ENCODE measurements at regions not wholly inside any gene's neighbourhood (a gene's known extent, or its start where the extent isn't known, plus 50 kb on each side); places are given as distances from the start of the nearest gene placed in this dataset.

GRCh38 chr5:98997000-98997399 is 68.2 kb upstream of the CHD1 start:
- TF ChIP-seq CSDC2 (CRISPR knock-in tag; IDR thresholded peaks at IDR 0.05) (no peak), TCF4 (CRISPR knock-in tag; IDR thresholded peaks at IDR 0.05; ENCODE audit: borderline replicate concordance) (no peak), RARB (CRISPR knock-in tag; IDR thresholded peaks at IDR 0.05) (no peak), ARNTL (CRISPR knock-in tag; IDR thresholded peaks at IDR 0.05; ENCODE audit: borderline replicate concordance, low read depth) (no peak), ZFP3 (CRISPR knock-in tag; IDR thresholded peaks at IDR 0.05) (no peak), ZFP30 (CRISPR knock-in tag; IDR thresholded peaks at IDR 0.05) (no peak), ISL1 (CRISPR knock-in tag; IDR thresholded peaks at IDR 0.05) (no peak), OSR1 (CRISPR knock-in tag; IDR thresholded peaks at IDR 0.05) (no peak), CSRNP3 (CRISPR knock-in tag; IDR thresholded peaks at IDR 0.05) (no peak), ESRRG (CRISPR knock-in tag; IDR thresholded peaks at IDR 0.05) (no peak), ZNF565 (CRISPR knock-in tag; conservative IDR thresholded peaks at IDR 0.05; ENCODE audit: low read depth) (no peak), PATZ1 (CRISPR knock-in tag; IDR thresholded peaks at IDR 0.05; ENCODE audit: borderline replicate concordance) (no peak)
- TF ChIP-seq, protein P1, sequence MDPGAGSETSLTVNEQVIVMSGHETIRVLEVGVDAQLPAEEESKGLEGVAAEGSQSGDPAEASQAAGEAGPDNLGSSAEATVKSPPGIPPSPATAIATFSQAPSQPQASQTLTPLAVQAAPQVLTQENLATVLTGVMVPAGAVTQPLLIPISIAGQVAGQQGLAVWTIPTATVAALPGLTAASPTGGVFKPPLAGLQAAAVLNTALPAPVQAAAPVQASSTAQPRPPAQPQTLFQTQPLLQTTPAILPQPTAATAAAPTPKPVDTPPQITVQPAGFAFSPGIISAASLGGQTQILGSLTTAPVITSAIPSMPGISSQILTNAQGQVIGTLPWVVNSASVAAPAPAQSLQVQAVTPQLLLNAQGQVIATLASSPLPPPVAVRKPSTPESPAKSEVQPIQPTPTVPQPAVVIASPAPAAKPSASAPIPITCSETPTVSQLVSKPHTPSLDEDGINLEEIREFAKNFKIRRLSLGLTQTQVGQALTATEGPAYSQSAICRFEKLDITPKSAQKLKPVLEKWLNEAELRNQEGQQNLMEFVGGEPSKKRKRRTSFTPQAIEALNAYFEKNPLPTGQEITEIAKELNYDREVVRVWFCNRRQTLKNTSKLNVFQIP (CRISPR knock-in tag; IDR thresholded peaks at IDR 0.05; ENCODE audit: borderline replicate concordance, low read depth): no peak

All from SK-N-SH treated with all-trans-retinoic acid at 6 μM for 48 hours (cell line).